A673 (cell line): ENCODE measurements at regions not wholly inside any gene's neighbourhood (a gene's known extent, or its start where the extent isn't known, plus 50 kb on each side); places are given as distances from the start of the nearest gene placed in this dataset.

Source experiments
- BruUV-seq: library from RNA; stranded (reverse); fragments of 400-500 nt; replicated peaks from 2 replicates; lab custom pipeline; 2021; lab: Mats Ljungman, UMichigan
- CTCF ChIA-PET: fragments of 300-600 bp; sonication (Branson Sonifier 250); formaldehyde crosslinking; loops from one replicate; lab custom pipeline; 2022; ENCODE audit warnings: antibody characterized with exemption; lab: Charles Lee
- POLR2A ChIA-PET: fragments of 300-600 bp; sonication (Branson Sonifier 250); formaldehyde crosslinking; loops from one replicate; lab custom pipeline; 2022; ENCODE audit warnings: antibody characterized with exemption; ENCODE audit not compliant: low non-redundant PET; lab: Charles Lee
- DNase-seq: peaks from one replicate; pipeline ENCODE4 v3.0.0-alpha.2; 2015; ENCODE audit warnings: low spot score
- H3K27ac ChIP-seq: fragments of 200-600 bp; sonication (generic); 2 replicates; pipeline ENCODE4 v1.5.1; 2016; ENCODE audit warnings: mixed run types, low read depth, mild to moderate bottlenecking, mixed read lengths, antibody characterized with exemption, low read length; ENCODE audit not compliant: poor library complexity, severe bottlenecking
- H3K27me3 ChIP-seq: fragments of 200-600 bp; sonication (generic); replicated peaks from 2 replicates; pipeline ENCODE4 v1.6.1; 2017; ENCODE audit warnings: mixed run types, low read depth, mild to moderate bottlenecking, mixed read lengths, antibody characterized with exemption, low read length; ENCODE audit not compliant: insufficient read depth, poor library complexity
- H3K36me3 ChIP-seq: fragments of 200-600 bp; sonication (generic); 2 replicates; pipeline ENCODE4 v1.6.1; 2016; ENCODE audit warnings: mixed run types, mild to moderate bottlenecking, mixed read lengths, antibody characterized with exemption, low read length; ENCODE audit not compliant: insufficient read depth, poor library complexity, severe bottlenecking
- H3K4me1 ChIP-seq: fragments of 200-600 bp; sonication (generic); 2 replicates; pipeline ENCODE4 v1.6.1; 2017; ENCODE audit warnings: mixed run types, mild to moderate bottlenecking, mixed read lengths, antibody characterized with exemption, low read length; ENCODE audit not compliant: insufficient read depth, poor library complexity, severe bottlenecking
- H3K4me3 ChIP-seq: fragments of 200-600 bp; sonication (generic); 2 replicates; pipeline ENCODE4 v1.5.1; 2016; ENCODE audit warnings: low read depth, mixed run types, mild to moderate bottlenecking, mixed read lengths, low read length; ENCODE audit not compliant: poor library complexity, severe bottlenecking
- H3K9me3 ChIP-seq: fragments of 200-600 bp; sonication (generic); 2 replicates; pipeline ENCODE4 v1.6.1; 2016; ENCODE audit warnings: mixed run types, low read depth, mild to moderate bottlenecking, mixed read lengths, antibody characterized with exemption, low read length; ENCODE audit not compliant: poor library complexity, severe bottlenecking
- EZH2 ChIP-seq: fragments of 200-600 bp; sonication (generic); IDR thresholded peaks from 2 replicates; pipeline ENCODE4 v1.6.1; 2017; ENCODE audit warnings: borderline replicate concordance, low read depth, mild to moderate bottlenecking, mixed read lengths, antibody characterized with exemption, low read length; ENCODE audit not compliant: poor library complexity, severe bottlenecking
- intact Hi-C: fragments of 100-400 bp; cut with micrococcal nuclease; formaldehyde crosslinking; loops from one replicate; pipeline ENCODE4 v1.10.0; 2022; ENCODE audit not compliant: unreplicated experiment
- TF ChIP-seq, protein P1 (sequence below): fragments of 300-800, 200-600 bp; sonication (generic); conservative IDR thresholded peaks from 2 replicates; pipeline ENCODE4 v1.5.1; 2017; ENCODE audit warnings: low read depth, mild to moderate bottlenecking, antibody characterized with exemption, low read length, moderate library complexity, mixed read lengths

DNA sequence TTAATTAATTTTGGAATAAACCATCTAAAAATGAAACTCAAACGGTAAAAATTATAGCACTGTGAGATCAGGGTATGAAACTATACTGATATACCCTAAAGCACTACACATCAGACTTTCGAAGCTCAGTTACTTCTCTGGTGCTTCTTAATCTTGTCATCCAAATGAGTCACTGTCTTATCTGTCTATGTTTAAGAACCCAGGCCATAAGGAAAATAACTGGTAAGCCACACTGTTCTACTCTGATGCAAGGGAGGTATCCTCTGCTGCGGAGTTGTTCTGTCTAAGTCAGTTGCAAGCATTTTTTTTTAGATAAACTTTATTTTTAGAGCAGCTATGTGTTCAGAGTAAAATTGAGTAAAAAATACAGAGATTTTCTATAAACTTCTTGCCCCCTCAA lies 830.8 kb upstream of the POU3F4 start:
- no TSS peak for BruUV-seq

DNA sequence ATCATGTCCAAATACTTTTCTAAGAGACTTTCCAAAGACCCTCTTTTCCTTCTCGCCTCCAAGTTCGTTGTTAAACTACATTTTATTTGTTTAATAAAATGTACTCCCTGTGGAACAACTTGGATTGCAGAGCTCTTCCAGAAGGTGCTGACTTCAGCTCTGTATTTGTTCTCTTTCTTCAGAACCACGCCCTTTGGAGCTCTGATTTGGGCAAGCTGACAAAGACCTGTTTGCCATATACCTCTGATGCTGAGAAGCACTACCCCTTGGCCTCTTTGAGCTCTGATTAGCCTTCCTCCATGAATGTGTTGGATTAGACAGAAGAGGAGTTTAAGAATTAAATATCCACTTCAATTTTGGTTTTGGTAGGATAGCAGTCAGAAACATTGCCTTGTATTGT lies 815.1 kb upstream of the POU3F4 start:
- TF ChIP-seq, protein P1, sequence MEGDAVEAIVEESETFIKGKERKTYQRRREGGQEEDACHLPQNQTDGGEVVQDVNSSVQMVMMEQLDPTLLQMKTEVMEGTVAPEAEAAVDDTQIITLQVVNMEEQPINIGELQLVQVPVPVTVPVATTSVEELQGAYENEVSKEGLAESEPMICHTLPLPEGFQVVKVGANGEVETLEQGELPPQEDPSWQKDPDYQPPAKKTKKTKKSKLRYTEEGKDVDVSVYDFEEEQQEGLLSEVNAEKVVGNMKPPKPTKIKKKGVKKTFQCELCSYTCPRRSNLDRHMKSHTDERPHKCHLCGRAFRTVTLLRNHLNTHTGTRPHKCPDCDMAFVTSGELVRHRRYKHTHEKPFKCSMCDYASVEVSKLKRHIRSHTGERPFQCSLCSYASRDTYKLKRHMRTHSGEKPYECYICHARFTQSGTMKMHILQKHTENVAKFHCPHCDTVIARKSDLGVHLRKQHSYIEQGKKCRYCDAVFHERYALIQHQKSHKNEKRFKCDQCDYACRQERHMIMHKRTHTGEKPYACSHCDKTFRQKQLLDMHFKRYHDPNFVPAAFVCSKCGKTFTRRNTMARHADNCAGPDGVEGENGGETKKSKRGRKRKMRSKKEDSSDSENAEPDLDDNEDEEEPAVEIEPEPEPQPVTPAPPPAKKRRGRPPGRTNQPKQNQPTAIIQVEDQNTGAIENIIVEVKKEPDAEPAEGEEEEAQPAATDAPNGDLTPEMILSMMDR, result no peak
- no peak for TF ChIP-seq EZH2
- Histone ChIP-seq H3K27me3 (no peaks in the 10 kb centered on the region), H3K4me1 (no peaks in the 10 kb centered on the region), H3K27ac (no peak overlapping the region), H3K9me3 (peaks cover 5% of the 10 kb centered on the region), H3K36me3 (no peaks in the 10 kb centered on the region), H3K4me3 (no peak overlapping the region)
- DNase-seq, result no peak
- POLR2A ChIA-PET, result no interaction called here
- intact Hi-C loops, result no loop called here
- no TSS peak for BruUV-seq
- CTCF ChIA-PET, result no interaction called here

More for the DNA sequence above, 830.8 kb upstream of the POU3F4 start:
- Histone ChIP-seq H3K36me3 (no peaks in the 10 kb centered on the region), H3K27ac (no peak overlapping the region), H3K4me3 (no peak overlapping the region), H3K27me3 (no peaks in the 10 kb centered on the region), H3K9me3 (peaks cover 4% of the 10 kb centered on the region), H3K4me1 (no peaks in the 10 kb centered on the region)
- no peak for DNase-seq
- ChIA-PET POLR2A (no interaction called here), CTCF (no interaction called here)
- intact Hi-C loops, result no loop called here
- TF ChIP-seq EZH2, result no peak
- TF ChIP-seq, protein P1, result no peak

DNA sequence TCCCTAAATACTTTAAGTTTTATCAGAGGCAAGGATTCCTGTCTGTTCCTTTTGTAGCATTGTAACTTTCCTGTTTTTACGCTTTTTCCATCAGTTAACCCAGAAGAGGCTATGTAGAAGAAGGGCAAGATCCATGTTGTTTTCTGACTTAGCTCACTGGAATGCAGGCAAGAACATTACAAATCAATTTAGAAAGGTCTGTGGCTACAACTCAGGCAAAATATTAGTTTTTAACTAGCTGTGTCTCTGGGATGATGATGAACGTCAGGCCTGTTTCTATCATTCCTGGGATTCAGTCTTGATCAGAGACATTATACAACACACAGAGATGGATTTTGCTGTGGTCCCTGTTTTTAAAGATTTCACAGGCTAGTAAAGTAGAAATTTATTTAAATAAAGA lies 813.0 kb upstream of the POU3F4 start:
- Histone ChIP-seq H3K9me3 (peaks cover 5% of the 10 kb centered on the region), H3K27ac (no peak overlapping the region), H3K4me3 (no peak overlapping the region), H3K27me3 (no peaks in the 10 kb centered on the region), H3K4me1 (no peaks in the 10 kb centered on the region), H3K36me3 (no peaks in the 10 kb centered on the region)
- intact Hi-C loops, result no loop called here
- BruUV-seq, result no TSS peak
- no peak for DNase-seq
- ChIA-PET POLR2A (no interaction called here), CTCF (no interaction called here)
- TF ChIP-seq, protein P1, result no peak
- no peak for TF ChIP-seq EZH2
